Mesendoderm (in vitro differentiated cells): ENCODE measurements at regions not wholly inside any gene's neighbourhood (a gene's known extent, or its start where the extent isn't known, plus 50 kb on each side); places are given as distances from the start of the nearest gene placed in this dataset.

Experiments used
- DNase-seq: peaks from one replicate; pipeline ENCODE4 v3.0.0; 2013
- H2AK5ac ChIP-seq: 2 replicates; pipeline ENCODE4 v1.6.1; 2013; ENCODE audit warnings: low read length, inconsistent platforms
- H2BK120ac ChIP-seq: 2 replicates; pipeline ENCODE4 v1.6.1; 2013; ENCODE audit warnings: low read depth, mild to moderate bottlenecking, low read length, moderate library complexity, mixed read lengths
- H2BK15ac ChIP-seq: replicated peaks from 2 replicates; pipeline ENCODE4 v1.6.1; 2013; ENCODE audit warnings: low read depth, mild to moderate bottlenecking, moderate library complexity
- H2BK5ac ChIP-seq: 2 replicates; pipeline ENCODE4 v1.6.1; 2013; ENCODE audit warnings: low read length, inconsistent platforms
- H3K18ac ChIP-seq: 2 replicates; pipeline ENCODE4 v1.6.1; 2013; ENCODE audit warnings: mild to moderate bottlenecking, low read length, mixed read lengths
- H3K23ac ChIP-seq: one replicate; pipeline ENCODE4 v1.6.1; 2013; ENCODE audit warnings: low read length
- H3K27ac ChIP-seq: 2 replicates; pipeline ENCODE4 v1.5.1; 2013; ENCODE audit warnings: low read depth, mild to moderate bottlenecking, inconsistent platforms, low read length, moderate library complexity
- H3K27me3 ChIP-seq: 2 replicates; pipeline ENCODE4 v1.6.1; 2013; ENCODE audit warnings: low read length, control low read depth, mild to moderate bottlenecking, inconsistent platforms; ENCODE audit not compliant: insufficient read depth, poor library complexity
- H3K36me3 ChIP-seq: 2 replicates; pipeline ENCODE4 v1.6.1; 2013; ENCODE audit warnings: low read length, inconsistent platforms; ENCODE audit not compliant: control insufficient read depth, insufficient read depth
- H3K4ac ChIP-seq: one replicate; pipeline ENCODE4 v1.6.1; 2013; ENCODE audit warnings: low read depth, mild to moderate bottlenecking, low read length, moderate library complexity
- H3K4me1 ChIP-seq: 2 replicates; pipeline ENCODE4 v1.6.1; 2013; ENCODE audit warnings: low read depth, low read length, inconsistent platforms; ENCODE audit not compliant: control insufficient read depth
- H3K4me2 ChIP-seq: 2 replicates; pipeline ENCODE4 v1.6.1; 2013; ENCODE audit warnings: low read length
- H3K4me3 ChIP-seq: 2 replicates; pipeline ENCODE4 v1.5.1; 2013; ENCODE audit warnings: mild to moderate bottlenecking, low read length
- H3K56ac ChIP-seq: one replicate; pipeline ENCODE4 v1.6.1; 2013; ENCODE audit warnings: low read length
- H3K79me1 ChIP-seq: 2 replicates; pipeline ENCODE4 v1.6.1; 2013; ENCODE audit warnings: low read length, inconsistent platforms
- H3K79me2 ChIP-seq: 2 replicates; pipeline ENCODE4 v1.6.1; 2013; ENCODE audit warnings: mild to moderate bottlenecking, low read length; ENCODE audit not compliant: control insufficient read depth, insufficient read depth
- H3K9ac ChIP-seq: 2 replicates; pipeline ENCODE4 v1.6.1; 2013; ENCODE audit warnings: low read length, inconsistent platforms
- H4K5ac ChIP-seq: one replicate; pipeline ENCODE4 v1.6.1; 2013; ENCODE audit warnings: low read length
- H4K8ac ChIP-seq: one replicate; pipeline ENCODE4 v1.6.1; 2013; ENCODE audit warnings: low read depth, mild to moderate bottlenecking, control low read depth, low read length, moderate library complexity
- WGBS: extraction: QIAGEN DNeasy Blood & Tissue Kit; methylation state at CpG from one replicate; pipeline ENCODE4 v1.1.7; 2013; ENCODE audit warnings: low lambda C conversion rate, missing lambda C conversion rate; ENCODE audit not compliant: insufficient coverage; ENCODE audit errors: extremely low coverage; 5-methylcytosine and 5-hydroxymethylcytosine counted together

DNA sequence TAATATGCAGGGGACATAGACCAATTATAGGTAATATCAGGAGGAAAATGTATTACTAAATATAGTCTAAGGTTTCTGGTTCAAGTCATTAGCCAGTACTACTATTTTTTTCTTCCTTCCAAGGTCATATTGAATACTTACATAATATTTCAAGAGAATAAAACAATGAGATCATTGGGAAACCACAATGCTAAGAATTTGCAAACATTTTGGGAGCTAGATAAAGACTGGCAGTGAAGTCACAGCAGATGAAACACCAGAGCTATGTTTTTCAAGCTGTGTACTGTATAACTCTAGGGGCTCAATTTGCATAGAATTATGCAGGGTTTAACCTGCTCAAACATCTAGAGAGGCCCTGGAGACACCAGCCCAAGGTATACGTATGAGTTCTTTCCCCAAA is 80.5 kb upstream of the KCNH7 start:
- Histone ChIP-seq H3K4me2 (no peak overlapping the region), H3K4me3 (no peak overlapping the region), H2BK15ac (no peak overlapping the region), H2BK120ac (no peak overlapping the region), H4K5ac (no peak overlapping the region), H3K27ac (no peak overlapping the region), H3K4ac (no peak overlapping the region), H3K4me1 (no peaks in the 10 kb centered on the region), H3K18ac (no peak overlapping the region), H3K9ac (no peak overlapping the region), H2AK5ac (no peak overlapping the region), H3K79me1 (no peaks in the 10 kb centered on the region), H2BK5ac (no peak overlapping the region), H3K56ac (no peak overlapping the region), H3K27me3 (no peaks in the 10 kb centered on the region), H3K36me3 (no peaks in the 10 kb centered on the region), H4K8ac (no peak overlapping the region), H3K79me2 (no peaks in the 10 kb centered on the region), H3K23ac (no peak overlapping the region)
- DNase-seq, result no peak
- no CpG with 5 or more reads among the region's 1 CpG for WGBS

DNA sequence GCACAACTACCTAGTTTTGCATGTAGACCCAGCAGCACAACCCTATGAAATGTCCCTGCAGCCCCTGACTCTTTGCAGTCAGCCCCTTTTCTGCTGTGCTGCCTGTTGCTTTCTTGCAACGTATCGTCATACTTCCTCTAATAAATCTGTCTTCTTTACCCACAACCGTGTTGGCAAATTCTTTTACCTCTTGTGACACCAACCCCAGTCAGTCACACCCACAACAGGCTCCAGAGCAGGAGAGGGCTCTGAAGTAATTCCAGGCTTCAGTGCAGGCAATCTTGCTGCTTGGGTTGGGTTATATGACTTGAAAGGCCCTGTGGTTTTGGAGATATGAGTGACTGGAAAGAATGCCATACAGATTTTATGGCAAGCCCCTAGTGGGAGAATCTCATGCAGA is 79.1 kb upstream of the KCNH7 start:
- Histone ChIP-seq H3K79me1 (no peaks in the 10 kb centered on the region), H3K27ac (no peak overlapping the region), H4K5ac (no peak overlapping the region), H3K4me3 (no peak overlapping the region), H3K36me3 (no peaks in the 10 kb centered on the region), H2BK15ac (no peak overlapping the region), H2AK5ac (no peak overlapping the region), H2BK120ac (no peak overlapping the region), H3K79me2 (no peaks in the 10 kb centered on the region), H3K4me2 (no peak overlapping the region), H3K9ac (no peak overlapping the region), H3K18ac (no peak overlapping the region), H2BK5ac (no peak overlapping the region), H3K27me3 (no peaks in the 10 kb centered on the region), H3K4ac (no peak overlapping the region), H3K4me1 (no peaks in the 10 kb centered on the region), H3K23ac (no peak overlapping the region), H4K8ac (no peak overlapping the region), H3K56ac (no peak overlapping the region)
- no CpG with 5 or more reads among the region's 3 CpGs for WGBS
- no peak for DNase-seq

DNA sequence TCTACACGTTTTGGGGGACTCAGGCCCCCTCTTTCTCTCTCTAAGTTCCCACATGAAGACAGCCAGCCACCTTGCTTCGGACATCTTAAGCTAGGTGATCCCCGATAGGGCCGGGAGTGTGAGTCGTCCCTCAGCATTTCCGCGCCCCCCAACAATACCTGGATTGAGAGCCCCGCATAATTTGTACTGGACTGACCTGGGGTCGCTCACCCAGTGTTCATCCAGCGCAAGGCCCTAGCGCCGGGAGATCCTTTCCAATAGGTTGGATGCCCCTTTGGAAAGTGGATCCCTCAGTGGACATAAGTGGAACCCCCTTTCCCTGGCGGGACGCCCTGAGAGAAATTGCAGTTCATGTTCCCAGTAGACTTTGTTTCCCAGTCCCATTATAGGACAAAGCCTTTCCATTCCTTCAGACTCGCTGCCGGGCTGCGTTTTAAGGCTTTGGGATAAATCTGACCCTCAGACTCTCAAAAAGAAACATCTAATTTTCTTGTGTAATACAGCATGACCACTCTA is 77.8 kb upstream of the KCNH7 start:
- H4K5ac ChIP-seq, result no peak overlapping the region
- no peaks in the 10 kb centered on the region for H3K4me1 ChIP-seq
- no peak overlapping the region for H3K23ac ChIP-seq
- no peak overlapping the region for H3K27ac ChIP-seq
- no peak overlapping the region for H3K4ac ChIP-seq
- no peak overlapping the region for H2BK5ac ChIP-seq
- no CpG with 5 or more reads among the region's 17 CpGs for WGBS
- no peak overlapping the region for H3K4me3 ChIP-seq
- no peak overlapping the region for H3K18ac ChIP-seq
- H3K4me2 ChIP-seq, result no peak overlapping the region
- DNase-seq, result no peak
- no peaks in the 10 kb centered on the region for H3K36me3 ChIP-seq
- no peak overlapping the region for H2BK15ac ChIP-seq
- H2BK120ac ChIP-seq, result no peak overlapping the region
- no peaks in the 10 kb centered on the region for H3K79me2 ChIP-seq
- no peaks in the 10 kb centered on the region for H3K27me3 ChIP-seq
- H3K56ac ChIP-seq, result no peak overlapping the region
- no peak overlapping the region for H4K8ac ChIP-seq
- H3K79me1 ChIP-seq, result no peaks in the 10 kb centered on the region
- no peak overlapping the region for H3K9ac ChIP-seq
- H2AK5ac ChIP-seq, result no peak overlapping the region

DNA sequence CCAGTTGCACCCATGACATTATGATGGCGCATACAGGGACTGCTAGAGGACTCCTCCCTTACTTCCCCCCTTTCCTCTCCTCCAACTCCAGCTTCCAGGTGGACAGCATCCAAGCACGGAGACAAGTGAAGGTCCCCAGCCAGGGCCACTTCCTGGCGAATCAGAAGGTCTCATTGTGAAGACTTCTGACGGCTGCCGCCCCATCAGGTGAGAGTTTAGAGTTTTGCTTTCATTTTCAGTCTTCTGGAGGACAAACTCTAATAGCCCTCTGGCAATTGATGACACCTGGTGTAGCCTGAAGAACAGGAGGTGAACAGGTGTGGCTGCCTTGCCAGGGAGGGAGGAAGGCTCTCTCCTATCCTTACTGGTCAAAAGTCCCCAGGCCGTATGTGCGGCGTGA is 77.3 kb upstream of the KCNH7 start:
- no peak for DNase-seq
- no peak overlapping the region for H3K27ac ChIP-seq
- H3K23ac ChIP-seq, result no peak overlapping the region
- H3K4me3 ChIP-seq, result no peak overlapping the region
- H3K4me1 ChIP-seq, result no peaks in the 10 kb centered on the region
- no CpG with 5 or more reads among the region's 8 CpGs for WGBS
- no peaks in the 10 kb centered on the region for H3K36me3 ChIP-seq
- H2BK5ac ChIP-seq, result no peak overlapping the region
- H4K5ac ChIP-seq, result no peak overlapping the region
- H3K79me1 ChIP-seq, result no peaks in the 10 kb centered on the region
- H3K4ac ChIP-seq, result no peak overlapping the region
- H3K79me2 ChIP-seq, result no peaks in the 10 kb centered on the region
- no peak overlapping the region for H3K18ac ChIP-seq
- H3K56ac ChIP-seq, result no peak overlapping the region
- H4K8ac ChIP-seq, result no peak overlapping the region
- no peak overlapping the region for H2BK120ac ChIP-seq
- H2BK15ac ChIP-seq, result no peak overlapping the region
- no peak overlapping the region for H2AK5ac ChIP-seq
- no peaks in the 10 kb centered on the region for H3K27me3 ChIP-seq
- H3K4me2 ChIP-seq, result no peak overlapping the region
- no peak overlapping the region for H3K9ac ChIP-seq

DNA sequence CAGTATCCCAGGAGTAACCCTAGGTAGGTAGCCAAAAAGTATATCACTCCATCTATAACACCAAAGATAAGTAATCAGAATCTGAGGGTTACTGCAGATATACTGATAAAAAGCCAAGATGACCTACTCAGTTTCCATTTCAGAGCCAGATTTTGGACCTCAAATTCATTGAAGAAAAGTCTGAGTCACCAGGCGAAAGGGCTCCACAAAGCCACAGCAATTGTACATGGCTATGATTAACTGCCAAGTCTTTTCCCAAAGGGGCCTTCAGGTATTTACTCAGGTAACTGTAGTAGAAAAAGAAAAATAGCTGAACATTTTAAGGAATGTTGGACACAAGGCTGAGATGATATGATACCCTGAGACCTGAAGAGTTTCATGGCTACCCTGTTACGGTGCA is 75.6 kb upstream of the KCNH7 start:
- no peak overlapping the region for H3K4me3 ChIP-seq
- no peak overlapping the region for H2AK5ac ChIP-seq
- no peak overlapping the region for H3K4ac ChIP-seq
- H3K18ac ChIP-seq, result no peak overlapping the region
- no peak overlapping the region for H4K5ac ChIP-seq
- H2BK15ac ChIP-seq, result no peak overlapping the region
- no CpG with 5 or more reads among the region's 2 CpGs for WGBS
- no peak overlapping the region for H3K9ac ChIP-seq
- no peak overlapping the region for H4K8ac ChIP-seq
- H3K23ac ChIP-seq, result no peak overlapping the region
- H3K56ac ChIP-seq, result no peak overlapping the region
- H3K4me1 ChIP-seq, result no peaks in the 10 kb centered on the region
- no peaks in the 10 kb centered on the region for H3K36me3 ChIP-seq
- no peaks in the 10 kb centered on the region for H3K79me2 ChIP-seq
- H3K27ac ChIP-seq, result no peak overlapping the region
- no peak overlapping the region for H2BK120ac ChIP-seq
- H2BK5ac ChIP-seq, result no peak overlapping the region
- no peak for DNase-seq
- no peaks in the 10 kb centered on the region for H3K27me3 ChIP-seq
- H3K4me2 ChIP-seq, result no peak overlapping the region
- H3K79me1 ChIP-seq, result no peaks in the 10 kb centered on the region

DNA sequence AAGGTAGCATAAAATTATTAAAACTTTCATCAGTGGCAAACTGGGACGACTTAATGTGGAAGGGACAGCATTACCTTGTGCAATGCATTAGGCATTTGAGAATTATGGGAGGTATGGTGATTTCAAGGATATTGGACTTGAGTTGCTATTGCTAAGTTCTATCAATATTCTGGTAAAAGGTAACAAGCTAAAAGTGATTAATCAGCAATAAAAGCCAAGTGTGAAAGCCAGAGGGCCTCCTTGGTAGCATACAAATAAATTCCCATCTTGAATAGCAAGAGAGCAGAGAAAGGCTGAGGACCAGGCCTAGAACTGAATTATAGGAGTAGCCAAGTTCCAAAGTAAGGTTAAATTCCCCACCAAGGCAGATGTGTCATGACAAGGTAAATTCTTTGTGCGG is 74.2 kb upstream of the KCNH7 start:
- Histone ChIP-seq H2BK5ac (no peak overlapping the region), H4K8ac (no peak overlapping the region), H3K27ac (no peak overlapping the region), H2AK5ac (no peak overlapping the region), H3K18ac (no peak overlapping the region), H3K4me1 (no peaks in the 10 kb centered on the region), H3K4me3 (no peak overlapping the region), H3K79me1 (no peaks in the 10 kb centered on the region), H2BK120ac (no peak overlapping the region), H3K27me3 (no peaks in the 10 kb centered on the region), H3K4ac (no peak overlapping the region), H3K56ac (no peak overlapping the region), H3K23ac (no peak overlapping the region), H3K79me2 (no peaks in the 10 kb centered on the region), H3K4me2 (no peak overlapping the region), H4K5ac (no peak overlapping the region), H2BK15ac (no peak overlapping the region), H3K36me3 (no peaks in the 10 kb centered on the region), H3K9ac (no peak overlapping the region)
- WGBS, result no CpG with 5 or more reads among the region's 2 CpGs
- no peak for DNase-seq
